Small intestine (tissue), 7 donors: ENCODE measurements at regions not wholly inside any gene's neighbourhood (a gene's known extent, or its start where the extent isn't known, plus 50 kb on each side); places are given as distances from the start of the nearest gene placed in this dataset.

Source experiments
- DNase-seq, 2 donors: peaks; one replicate each; pipeline versions ENCODE4 v3.0.0 to v3.0.0-alpha.2; 2013
- FAIRE-seq: peaks from 2 replicates; lab custom pipeline; 2012; peaks lifted over from hg19 to GRCh38; lab: Jason Lieb, UNC
- H3K27ac ChIP-seq, 3 donors: one replicate each; pipeline ENCODE4 v1.5.1; 2013; ENCODE audit warnings: low read length in 2 of 3, mild to moderate bottlenecking in 2 of 3, control low read depth in 1 of 3, inconsistent platforms in 1 of 3, low read depth in 1 of 3, moderate library complexity in 1 of 3
- H3K27me3 ChIP-seq, 3 donors: one replicate each; pipeline ENCODE4 v1.6.1; 2013; ENCODE audit warnings: low read length in 3 of 3, inconsistent platforms in 1 of 3; ENCODE audit not compliant: control insufficient read depth in 3 of 3, insufficient read depth in 3 of 3
- H3K36me3 ChIP-seq, 3 donors: one replicate each; pipeline ENCODE4 v1.6.1; 2013; ENCODE audit warnings: low read length in 3 of 3, inconsistent platforms in 1 of 3, low read depth in 1 of 3, mild to moderate bottlenecking in 1 of 3, moderate library complexity in 1 of 3; ENCODE audit not compliant: control insufficient read depth in 3 of 3, insufficient read depth in 2 of 3
- H3K4me1 ChIP-seq, 3 donors: one replicate each; pipeline ENCODE4 v1.6.1; 2013; ENCODE audit warnings: low read length in 2 of 3, inconsistent platforms in 1 of 3, low read depth in 1 of 3, mild to moderate bottlenecking in 1 of 3, moderate library complexity in 1 of 3; ENCODE audit not compliant: control insufficient read depth in 3 of 3, insufficient read depth in 2 of 3
- H3K4me3 ChIP-seq, 3 donors: one replicate each; pipeline ENCODE4 v1.5.1; 2013; ENCODE audit warnings: low read length in 3 of 3, control low read depth in 1 of 3, inconsistent platforms in 1 of 3, low read depth in 1 of 3, mild to moderate bottlenecking in 1 of 3, moderate library complexity in 1 of 3
- H3K9me3 ChIP-seq, 2 donors: one replicate each; pipeline ENCODE4 v1.6.1; 2013; ENCODE audit warnings: low read depth in 1 of 2, low read length in 1 of 2; ENCODE audit not compliant: control insufficient read depth in 2 of 2, insufficient read depth in 1 of 2
- WGBS, 3 donors: extraction: QIAGEN DNeasy Blood & Tissue Kit; methylation state at CpG; one replicate each; pipeline ENCODE4 v1.1.7; 2013; 5-methylcytosine and 5-hydroxymethylcytosine counted together
- donor health status: healthy with polysubstance abuse.
- donor health status: control.
- donor health status: control.
- donor health status: Bipolar disorder and iron deficiency.
- donor health status: healthy.

GRCh38 chr4:181643466-181643865 lies 599.7 kb upstream of the TENM3 start:
- 71 to 86% (median 78%) methylated on average over 2 of the region's 2 CpGs for WGBS, 3 donors
- Histone ChIP-seq H3K9me3 (no peaks in the 10 kb centered on the region), H3K36me3 (no peaks in the 10 kb centered on the region), H3K27me3 (no peaks in the 10 kb centered on the region), H3K27ac (no peak overlapping the region), H3K4me3 (no peak overlapping the region), H3K4me1 (no peaks in the 10 kb centered on the region)
- FAIRE-seq (no peak), DNase-seq (no peak)

GRCh38 chr4:181645489-181645888 lies 597.7 kb upstream of the TENM3 start:
- H3K4me1 ChIP-seq: no peaks in the 10 kb centered on the region
- no peak overlapping the region for H3K27ac ChIP-seq
- H3K27me3 ChIP-seq: no peaks in the 10 kb centered on the region
- FAIRE-seq: no peak
- H3K9me3 ChIP-seq: no peaks in the 10 kb centered on the region
- no peak for DNase-seq
- H3K4me3 ChIP-seq: no peak overlapping the region
- H3K36me3 ChIP-seq: no peaks in the 10 kb centered on the region
- 8 to 32% (median 12%) methylated on average over 2 of the region's 2 CpGs for WGBS, 3 donors

GRCh38 chr4:181646864-181647263 lies 596.3 kb upstream of the TENM3 start:
- FAIRE-seq: no peak
- WGBS, 3 donors: 87 to 89% (median 89%) methylated on average over 6 of the region's 6 CpGs

GRCh38 chr4:181647396-181648147 lies 595.6 kb upstream of the TENM3 start:
- DNase-seq: no peak
- no peak overlapping the region for H3K4me3 ChIP-seq
- no peaks in the 10 kb centered on the region for H3K9me3 ChIP-seq
- H3K36me3 ChIP-seq: no peaks in the 10 kb centered on the region
- H3K4me1 ChIP-seq: no peaks in the 10 kb centered on the region
- no peaks in the 10 kb centered on the region for H3K27me3 ChIP-seq
- H3K27ac ChIP-seq: no peak overlapping the region
- WGBS, 3 donors: 56 to 79% (median 73%) methylated on average over 19 of the region's 19 CpGs
- no peak for FAIRE-seq

More at GRCh38 chr4:181646864-181647263, 596.3 kb upstream of the TENM3 start:
- H3K27ac ChIP-seq: no peak overlapping the region
- H3K4me3 ChIP-seq: no peak overlapping the region
- no peaks in the 10 kb centered on the region for H3K9me3 ChIP-seq
- H3K36me3 ChIP-seq: no peaks in the 10 kb centered on the region
- DNase-seq: no peak
- no peaks in the 10 kb centered on the region for H3K4me1 ChIP-seq
- no peaks in the 10 kb centered on the region for H3K27me3 ChIP-seq

- peak in 1 of 2 donors; percentile 7 for DNase-seq
- 33 to 67% (median 60%) methylated on average over 4 of the region's 4 CpGs for WGBS, 3 donors
- no peak overlapping the region for H3K4me3 ChIP-seq
- FAIRE-seq: no peak
- no peaks in the 10 kb centered on the region for H3K9me3 ChIP-seq
- H3K4me1 ChIP-seq: no peaks in the 10 kb centered on the region
- no peak overlapping the region for H3K27ac ChIP-seq
- H3K36me3 ChIP-seq: no peaks in the 10 kb centered on the region
- H3K27me3 ChIP-seq: no peaks in the 10 kb centered on the region
These were observed 593.0 kb upstream of the TENM3 start for GRCh38 chr4:181650033-181650825.

GRCh38 chr4:181656748-181657147 lies 586.5 kb upstream of the TENM3 start:
- no peaks in the 10 kb centered on the region for H3K36me3 ChIP-seq
- 91 to 92% (median 92%) methylated on average over 5 of the region's 5 CpGs for WGBS, 3 donors
- H3K4me1 ChIP-seq: no peaks in the 10 kb centered on the region

GRCh38 chr4:181659202-181659601 lies 584.0 kb upstream of the TENM3 start:
- peak in 1 of 2 donors; percentile 10 for DNase-seq
- Histone ChIP-seq H3K36me3 (no peaks in the 10 kb centered on the region), H3K4me3 (no peak overlapping the region), H3K4me1 (no peaks in the 10 kb centered on the region), H3K9me3 (no peaks in the 10 kb centered on the region), H3K27me3 (no peaks in the 10 kb centered on the region), H3K27ac (no peak overlapping the region)
- no peak for FAIRE-seq
- 36 to 52% (median 41%) methylated on average over 3 of the region's 3 CpGs for WGBS, 3 donors

More at GRCh38 chr4:181656748-181657147, 586.5 kb upstream of the TENM3 start:
- no peaks in the 10 kb centered on the region for H3K27me3 ChIP-seq
- H3K27ac ChIP-seq: no peak overlapping the region
- H3K9me3 ChIP-seq: no peaks in the 10 kb centered on the region
- FAIRE-seq: no peak
- H3K4me3 ChIP-seq: no peak overlapping the region
- DNase-seq: no peak

- no peak for DNase-seq
- 73 to 81% (median 75%) methylated on average over 6 of the region's 6 CpGs for WGBS, 3 donors
- H3K9me3 ChIP-seq: no peaks in the 10 kb centered on the region
- no peaks in the 10 kb centered on the region for H3K4me1 ChIP-seq
- no peaks in the 10 kb centered on the region for H3K36me3 ChIP-seq
- no peak overlapping the region for H3K27ac ChIP-seq
- H3K27me3 ChIP-seq: no peaks in the 10 kb centered on the region
- no peak overlapping the region for H3K4me3 ChIP-seq
- no peak for FAIRE-seq
These were observed 583.3 kb upstream of the TENM3 start for GRCh38 chr4:181659876-181660275.
